ENCODE measurements at regions not wholly inside any gene's neighbourhood (a gene's known extent, or its start where the extent isn't known, plus 50 kb on each side); places are given as distances from the start of the nearest gene placed in this dataset.
"Not testable (repeated sequence)": the region's sequence is repeated elsewhere in the genome, so short reads cannot be mapped to it uniquely, and the experiment has no call there.

DNA sequence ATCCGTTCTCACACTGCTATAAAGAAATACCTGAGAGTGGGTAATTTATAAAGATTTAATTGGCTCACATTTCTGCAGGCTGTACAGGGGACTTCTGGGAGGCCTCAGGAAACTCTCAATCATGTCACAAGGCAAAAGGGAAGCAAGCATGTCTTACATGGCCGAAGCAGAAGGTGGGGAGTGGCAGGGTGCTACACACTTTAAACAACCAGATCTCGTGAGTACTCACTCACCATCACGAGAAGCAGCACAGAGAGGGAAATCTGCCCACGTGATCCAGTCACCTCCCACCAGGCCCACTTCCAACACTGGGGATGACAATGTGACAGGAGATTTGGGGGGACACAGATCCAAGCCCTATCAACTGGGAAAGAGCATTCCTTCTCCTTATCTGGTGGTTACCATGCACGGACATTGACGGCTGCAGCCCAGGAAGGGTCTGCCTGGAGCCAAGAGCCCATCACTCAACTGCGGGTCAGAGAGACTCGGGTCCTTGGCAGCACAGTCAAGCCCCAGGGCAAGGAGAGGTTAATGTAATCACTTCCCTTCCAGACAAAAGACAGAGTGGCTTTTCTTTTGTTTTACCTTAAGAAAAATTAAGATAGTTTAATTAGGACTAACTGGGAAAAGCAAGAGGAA, 112.3 kb upstream of the CST7 start:
- DNase-seq (ENCODE audit: low read depth, low spot score) = no peak

DNA sequence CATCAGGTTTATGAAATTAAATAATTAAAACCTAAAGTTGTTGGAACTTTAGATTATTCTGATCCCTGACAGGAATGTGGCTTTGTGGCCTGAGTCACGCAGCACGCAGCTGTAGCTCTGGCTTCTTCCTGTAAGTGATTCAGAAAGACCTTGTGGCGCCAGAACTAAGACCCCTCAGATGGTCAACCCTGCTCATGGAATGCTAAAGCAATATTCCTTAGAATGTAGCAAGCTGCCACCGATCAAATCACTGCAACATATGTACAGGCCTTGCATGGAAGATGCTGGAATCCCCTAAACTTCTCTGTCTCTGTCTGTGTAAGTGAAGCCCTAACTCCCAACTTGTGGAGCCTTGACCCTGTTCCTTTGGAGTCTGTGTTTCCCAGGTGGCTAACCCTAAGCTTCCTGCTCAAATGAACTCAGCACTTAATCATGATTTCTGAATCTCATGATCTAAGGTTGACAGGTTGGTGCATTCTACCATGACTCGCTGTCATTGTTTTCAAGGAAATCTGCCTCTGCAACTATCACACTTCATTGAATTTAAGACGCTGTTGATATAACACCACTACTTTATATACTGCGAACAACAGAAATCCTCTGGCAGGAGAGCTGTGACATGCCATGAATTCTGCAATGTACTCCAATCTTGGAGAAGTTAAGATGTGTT, 111.2 kb upstream of the CST7 start:
- peak; percentile 21 for DNase-seq (ENCODE audit: low read depth, low spot score)

DNA sequence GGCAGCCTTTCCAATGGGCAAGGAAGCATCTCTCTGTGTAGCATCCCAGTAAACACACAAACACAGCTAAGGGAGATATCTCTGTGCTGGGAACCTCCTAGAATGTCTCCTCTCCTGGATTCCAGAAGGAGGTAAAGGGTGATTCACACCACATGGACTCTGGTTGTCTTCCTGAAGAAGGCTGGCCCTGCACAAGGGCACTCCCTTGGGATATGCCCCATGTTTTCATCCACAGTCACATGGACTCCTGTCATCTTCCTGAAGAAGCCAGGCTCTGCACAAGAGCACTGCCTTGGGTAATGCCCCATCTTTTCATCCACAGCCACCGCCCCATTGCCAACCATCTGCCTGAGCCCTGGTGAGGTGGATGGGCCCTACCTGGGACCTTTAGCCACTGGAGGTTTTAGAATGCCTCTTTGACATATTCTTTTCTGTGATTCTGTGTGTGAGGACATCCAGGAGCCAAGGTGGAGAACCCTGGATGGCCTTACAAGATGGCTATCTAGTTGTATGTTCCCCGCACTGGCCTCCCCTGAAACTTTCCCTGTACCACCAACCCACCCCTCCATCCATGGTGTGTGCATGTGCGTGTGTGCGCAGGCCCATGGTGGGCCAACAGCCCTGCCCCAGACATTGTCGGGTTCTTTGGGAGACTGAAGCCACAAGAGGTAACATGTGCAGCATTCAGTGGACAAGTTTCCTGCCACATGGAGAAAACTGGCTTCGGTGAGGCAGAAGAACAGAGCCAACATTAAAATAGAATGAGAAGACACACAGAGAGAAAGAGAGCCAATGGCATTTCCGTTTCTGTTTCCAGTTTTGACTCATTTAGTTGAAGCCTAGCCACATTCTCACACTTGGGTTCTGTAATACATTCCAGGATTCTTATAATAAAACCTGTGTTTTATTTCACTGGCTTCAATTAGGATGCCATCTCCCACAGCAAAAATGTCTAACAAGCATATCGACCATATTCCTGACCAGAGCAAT, 110.2 kb upstream of the CST7 start:
- no peak for DNase-seq (ENCODE audit: low read depth, low spot score)

DNA sequence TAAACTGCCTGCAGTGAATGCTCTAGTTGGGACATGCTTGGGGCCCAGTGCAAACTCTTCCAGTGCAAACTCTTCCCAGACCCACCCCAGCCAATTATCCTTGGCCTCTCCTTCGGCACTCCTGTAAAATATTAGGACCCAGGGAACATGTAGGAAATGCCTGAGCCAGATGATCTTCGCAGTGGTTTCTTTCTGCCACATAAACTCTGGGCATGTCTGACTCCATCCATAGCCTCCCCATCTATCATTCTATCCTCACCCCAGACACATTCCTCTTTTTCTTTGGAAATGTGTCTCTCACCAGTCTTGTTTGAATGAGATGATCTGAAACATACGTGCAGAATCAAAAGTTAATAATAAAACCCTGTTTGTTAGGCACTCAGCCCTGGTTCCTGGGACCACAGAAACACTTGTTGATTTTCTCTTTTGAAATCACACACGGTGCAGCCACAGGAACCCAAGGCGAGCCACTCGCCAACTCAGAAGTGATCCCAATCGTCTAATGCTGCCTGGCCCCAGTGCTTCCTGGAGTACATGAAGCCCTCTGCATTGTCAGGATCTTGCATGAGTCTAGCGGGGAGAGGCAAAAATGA, 108.9 kb upstream of the CST7 start:
- DNase-seq (ENCODE audit: low read depth, low spot score) = no peak

DNA sequence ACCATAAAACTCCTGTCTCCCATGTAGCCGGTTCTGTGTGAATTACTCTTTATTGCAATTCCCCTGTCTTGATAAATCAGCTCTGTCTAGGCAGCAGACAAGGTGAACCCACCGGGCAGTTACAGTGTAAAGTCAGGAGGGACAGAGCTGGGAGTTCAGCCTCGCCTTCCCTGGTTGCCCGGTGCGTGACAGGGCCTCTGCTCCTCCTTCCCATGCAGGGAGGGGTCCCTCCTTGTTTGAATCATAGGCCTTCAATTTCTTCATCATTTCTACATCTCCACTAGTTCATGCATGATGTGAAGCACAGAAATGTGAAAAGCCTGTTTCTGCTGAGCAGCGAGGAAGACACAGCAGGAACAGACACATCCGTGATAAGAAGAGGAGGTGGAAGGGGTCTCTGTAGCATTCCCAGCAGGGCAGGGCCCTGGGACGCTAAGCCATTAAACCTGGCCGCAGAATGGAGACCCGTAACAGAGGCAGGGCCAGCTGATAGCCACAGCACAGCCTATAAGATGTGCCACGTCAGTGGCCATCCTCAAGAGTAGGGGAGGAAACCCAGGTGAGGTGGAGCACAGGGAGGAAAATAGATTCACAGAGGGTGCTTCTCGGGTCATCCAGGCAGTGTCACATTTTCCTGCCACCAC, 106.7 kb upstream of the CST7 start:
- no peak for DNase-seq (ENCODE audit: low read depth, low spot score)

DNA sequence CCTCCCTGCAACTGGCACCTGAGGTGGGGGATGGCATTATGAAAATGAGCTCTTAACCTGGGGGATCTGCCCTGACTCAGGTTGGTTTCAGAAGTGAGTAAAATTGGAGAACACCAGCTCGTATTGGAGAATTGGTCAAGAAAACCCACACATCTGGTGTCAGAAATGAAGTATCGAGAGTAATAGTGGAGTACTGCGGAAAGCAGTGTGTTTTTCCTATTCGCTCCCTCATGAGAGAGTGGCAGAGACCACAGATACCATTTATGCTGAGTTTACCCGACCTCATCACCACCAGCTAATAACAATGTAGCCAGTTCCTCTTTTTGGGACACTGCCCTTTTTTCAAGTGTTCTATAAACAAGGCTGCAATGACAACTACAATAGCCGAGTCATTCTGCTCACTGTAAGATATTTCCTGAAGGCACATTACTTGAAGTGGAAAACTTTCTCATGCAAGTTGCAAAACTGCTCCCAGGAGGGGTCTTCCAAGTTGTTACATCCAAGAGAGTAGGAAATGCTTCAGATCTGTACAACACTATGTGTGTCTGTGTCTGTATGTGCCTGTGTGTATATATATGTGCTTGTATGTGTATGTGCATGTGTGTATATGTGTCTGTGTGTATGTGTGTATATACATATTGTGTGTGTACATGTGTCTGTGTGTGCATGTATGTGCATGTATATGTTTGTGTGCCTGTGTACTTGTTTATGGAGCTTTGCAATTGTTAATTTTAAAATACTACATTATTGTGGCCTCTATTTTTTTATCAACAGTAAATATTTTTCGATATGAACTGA, 106.0 kb upstream of the CST7 start:
- no peak for DNase-seq (ENCODE audit: low read depth, low spot score)

DNA sequence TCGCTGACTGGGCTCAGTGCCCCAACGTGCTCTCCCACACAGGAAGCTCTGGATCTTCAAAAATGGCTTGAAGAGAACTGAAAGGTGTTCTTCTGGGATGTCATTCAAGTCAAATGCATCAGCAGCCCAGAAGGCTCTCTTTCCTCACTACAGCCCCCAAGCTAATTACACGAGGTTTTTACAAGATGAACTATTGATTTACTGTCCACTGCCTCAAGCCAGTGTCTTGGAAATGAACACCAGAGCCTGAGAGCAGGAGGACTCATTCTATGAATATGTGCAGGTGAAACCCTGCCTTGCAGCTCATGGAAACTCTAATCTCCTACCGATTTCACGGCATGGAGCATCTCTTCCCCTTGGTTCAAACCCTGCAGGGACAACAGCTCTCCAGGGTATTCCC, 98.9 kb upstream of the CST7 start:
- no peak for DNase-seq (ENCODE audit: low read depth, low spot score)

DNA sequence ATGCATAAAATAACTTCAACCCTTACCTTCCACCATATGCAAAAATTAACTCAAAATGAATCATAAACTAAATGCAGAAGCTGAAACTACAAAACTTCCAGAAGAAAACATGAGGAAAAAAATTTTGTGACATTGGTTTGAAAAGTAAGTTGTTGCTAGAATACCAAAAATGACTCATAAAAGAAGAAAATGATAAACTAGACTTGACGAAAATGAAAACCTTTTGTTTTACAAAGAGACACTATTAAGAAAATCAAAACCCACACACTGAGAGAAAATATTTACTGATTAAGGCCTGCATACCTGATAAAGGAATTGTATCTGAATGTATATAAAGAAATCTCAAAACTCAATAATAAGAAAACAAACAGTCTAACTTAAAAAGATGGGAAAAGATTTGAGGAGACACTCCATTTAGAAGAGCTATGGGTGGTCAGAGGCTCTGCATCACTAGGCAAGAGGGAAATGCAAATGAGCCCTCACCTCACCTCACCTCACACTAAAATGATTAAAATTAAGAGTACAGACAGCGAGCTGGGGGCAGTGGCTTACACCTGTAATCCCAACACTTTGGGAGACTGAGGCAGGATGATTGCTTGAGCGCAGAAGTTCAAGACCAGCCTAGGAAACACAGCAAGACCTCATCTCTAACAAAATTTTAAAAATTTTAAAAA, 97.6 kb upstream of the CST7 start:
- no peak for DNase-seq (ENCODE audit: low read depth, low spot score)

DNA sequence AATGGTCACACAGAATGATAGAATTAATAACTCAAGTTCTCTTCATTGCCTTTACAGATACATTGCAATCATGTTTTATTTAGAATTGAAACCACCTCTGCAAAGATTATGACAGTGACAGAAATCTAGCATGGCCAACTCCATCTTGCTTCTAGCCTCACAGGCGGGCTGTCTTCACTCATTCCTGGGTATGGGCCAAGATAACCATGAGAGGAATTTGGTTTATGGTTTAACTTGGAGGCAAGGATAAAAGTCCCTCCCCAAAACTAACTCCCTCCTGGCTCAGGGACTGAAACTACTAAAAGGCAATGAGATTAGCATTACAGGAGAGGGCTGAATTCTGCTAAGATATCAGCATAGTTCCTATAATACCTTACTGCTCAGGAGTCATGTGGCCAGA, 95.2 kb upstream of the CST7 start:
- no peak for DNase-seq (ENCODE audit: low read depth, low spot score)

DNA sequence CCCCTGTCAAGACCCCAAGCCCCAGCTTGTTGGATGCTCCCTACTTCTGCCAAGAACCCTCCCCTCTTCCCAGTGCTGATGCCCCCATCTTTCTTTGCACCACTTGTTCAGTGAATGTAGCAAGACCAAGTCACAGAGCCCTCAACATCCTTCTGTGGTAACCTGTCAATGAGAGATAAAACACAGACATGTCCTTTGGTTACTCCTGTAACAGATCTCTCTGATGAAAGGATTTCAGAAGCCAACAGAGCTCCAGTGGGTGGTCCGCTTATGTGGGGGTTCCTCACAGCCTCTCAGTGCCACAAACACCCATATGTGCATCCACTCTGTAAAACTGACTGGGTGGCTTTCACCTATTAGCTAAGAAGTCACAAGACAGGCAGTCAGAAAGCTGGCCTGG, 93.2 kb upstream of the CST7 start:
- no peak for DNase-seq (ENCODE audit: low read depth, low spot score)

DNA sequence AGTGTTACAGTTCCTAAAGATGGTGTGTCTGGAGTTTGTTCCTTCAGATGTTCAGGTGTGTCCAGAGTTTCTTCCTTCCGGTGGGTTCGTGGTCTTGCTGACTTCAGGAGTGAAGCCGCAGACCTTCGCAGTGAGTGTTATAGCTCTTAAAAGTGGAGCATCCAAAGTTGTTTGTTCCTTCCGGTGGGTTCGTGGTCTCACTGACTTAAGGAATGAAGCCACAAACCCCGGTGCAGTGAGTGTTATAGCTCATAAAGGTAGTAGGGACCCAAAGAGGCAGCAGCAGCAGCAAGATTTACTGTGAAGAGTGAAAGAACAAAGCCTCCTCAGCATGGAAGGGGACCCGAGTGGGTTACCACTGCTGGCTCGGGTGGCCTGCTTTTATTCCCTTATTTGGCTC, 90.6 kb upstream of the CST7 start:
- DNase-seq (ENCODE audit: low read depth, low spot score) = not testable (repeated sequence)

DNA sequence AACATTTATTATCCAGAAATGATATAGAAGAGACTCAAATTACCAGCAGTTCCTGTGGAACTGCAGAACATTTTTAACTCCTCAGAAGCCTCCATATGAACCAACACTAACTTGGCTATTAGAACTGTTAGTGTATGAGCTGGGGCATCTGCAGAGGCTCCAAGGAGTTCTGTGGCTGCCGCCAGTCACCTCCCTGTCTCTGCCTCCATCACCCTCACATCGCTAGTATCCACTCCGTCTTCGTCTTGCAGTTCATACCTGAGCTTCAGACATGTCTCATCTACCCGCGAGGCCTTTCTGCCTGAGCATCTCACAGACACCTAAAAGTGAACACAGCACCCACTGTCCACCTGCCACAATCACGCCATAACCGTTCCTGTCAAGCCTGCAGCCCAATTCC, 89.5 kb upstream of the CST7 start:
- no peak for DNase-seq (ENCODE audit: low read depth, low spot score)

DNA sequence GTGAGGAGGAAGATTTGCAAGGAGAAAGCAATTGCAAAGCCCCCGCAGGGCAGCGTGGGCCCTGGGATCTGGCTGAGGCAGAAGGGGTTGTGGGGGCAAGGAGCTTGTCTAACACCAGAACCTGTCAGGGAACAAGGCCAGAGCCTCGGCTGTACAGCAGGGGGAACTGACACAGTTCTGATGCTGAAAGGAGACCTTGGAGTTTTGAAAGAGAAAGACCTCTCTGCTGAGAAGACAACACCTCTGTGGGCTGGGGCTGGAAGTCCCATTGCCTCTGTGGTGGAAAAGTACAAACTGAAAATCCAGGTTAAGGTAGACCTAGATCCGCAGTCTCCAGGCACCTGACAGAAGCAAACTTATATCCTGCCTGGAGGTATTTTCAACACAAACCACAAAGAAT, 86.9 kb upstream of the CST7 start:
- no peak for DNase-seq (ENCODE audit: low read depth, low spot score)

DNA sequence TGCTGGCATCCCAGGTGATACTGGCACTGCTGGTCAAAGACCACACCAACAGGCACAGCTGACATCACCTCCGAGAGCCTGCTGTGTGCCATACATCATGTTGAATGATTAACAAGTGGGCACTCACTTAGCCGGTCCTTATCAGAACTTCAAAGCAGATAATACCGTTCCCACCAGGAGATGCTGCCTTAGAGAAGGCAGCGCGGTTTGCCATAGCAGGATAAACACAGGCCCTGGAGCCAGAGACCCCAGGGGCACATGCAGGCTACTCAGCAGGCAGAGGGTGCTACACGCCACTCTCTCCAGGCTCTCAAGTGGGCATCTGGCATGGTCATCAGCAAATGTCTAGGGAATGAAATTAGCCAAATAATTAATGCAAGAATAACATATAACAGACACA, 86.5 kb upstream of the CST7 start:
- DNase-seq (ENCODE audit: low read depth, low spot score) = no peak

DNA sequence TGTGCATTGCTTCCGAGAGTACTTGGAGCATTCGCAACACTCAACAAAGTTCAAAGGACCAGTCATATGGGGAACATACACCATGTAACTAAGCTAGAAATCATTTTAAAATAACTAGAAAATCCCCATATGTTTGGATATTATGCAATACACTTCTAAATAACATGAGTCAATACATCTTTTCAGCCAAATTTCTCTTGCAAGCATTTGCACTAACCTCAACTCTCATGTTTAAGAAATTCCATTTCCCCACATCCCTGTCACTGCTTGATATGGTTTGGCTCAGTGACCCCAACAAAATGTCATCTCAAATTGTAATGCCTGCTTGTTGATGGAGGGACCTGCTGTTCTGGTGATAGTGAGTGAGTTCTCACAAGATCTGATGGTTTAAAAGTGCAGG, 85.7 kb upstream of the CST7 start:
- DNase-seq (ENCODE audit: low read depth, low spot score) = no peak

DNA sequence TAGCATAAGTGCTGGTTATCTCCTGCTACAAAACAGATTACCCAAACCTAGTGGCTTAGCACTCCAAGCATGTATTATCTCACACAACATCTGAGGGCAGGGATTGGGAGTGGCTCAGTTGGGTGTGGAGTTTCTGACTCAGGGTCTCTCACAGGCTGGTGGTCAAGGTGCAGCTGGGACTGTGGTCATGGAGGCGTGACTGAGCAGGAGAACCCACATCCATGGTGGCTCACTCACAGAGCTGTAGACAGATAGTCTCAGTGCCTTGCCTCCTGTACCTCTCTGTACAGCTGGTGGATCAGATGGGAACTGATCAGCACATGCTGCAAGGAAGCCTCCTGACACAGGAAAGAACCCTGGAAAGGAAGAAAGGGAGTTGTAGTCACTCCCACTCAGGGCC, 83.1 kb upstream of the CST7 start:
- DNase-seq (ENCODE audit: low read depth, low spot score) = no peak

DNA sequence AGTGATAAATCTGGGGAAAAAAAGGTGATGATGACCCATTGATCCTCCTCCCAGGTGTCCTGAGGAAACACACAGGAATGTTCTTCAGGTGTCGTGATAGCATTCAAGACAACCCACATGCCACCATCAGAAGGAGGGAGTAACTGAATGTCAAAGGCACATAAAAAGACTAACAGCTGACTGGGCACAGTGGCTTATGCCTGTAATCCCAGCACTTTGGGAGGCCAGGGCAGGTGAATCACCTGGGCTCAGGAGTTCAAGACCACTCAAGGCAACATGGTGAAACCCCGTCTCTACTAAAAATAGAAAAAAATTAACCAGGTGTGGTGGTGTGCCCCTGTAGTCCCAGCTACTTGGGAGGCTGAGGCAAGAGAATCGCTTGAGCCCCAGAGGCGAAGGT, 82.3 kb upstream of the CST7 start:
- no peak for DNase-seq (ENCODE audit: low read depth, low spot score)

DNA sequence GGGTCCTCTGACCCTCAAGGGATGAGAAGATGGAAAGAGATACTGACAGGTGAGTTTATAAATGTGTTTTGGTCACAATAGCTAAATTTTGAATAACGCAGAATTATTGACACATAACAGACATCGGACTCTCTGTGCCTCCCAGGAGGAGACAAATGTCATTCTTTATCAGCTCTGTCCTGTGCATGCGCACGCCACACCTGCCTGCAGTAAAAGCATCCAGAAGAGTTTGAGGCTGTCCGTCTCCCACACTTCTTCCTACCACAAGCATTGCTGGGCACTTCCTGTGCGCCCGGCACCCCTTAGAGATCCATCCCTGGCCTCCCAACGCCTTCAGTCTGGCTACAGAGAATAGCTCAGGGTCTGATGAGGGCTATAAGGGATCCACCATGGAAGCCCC, 81.5 kb upstream of the CST7 start:
- DNase-seq (ENCODE audit: low read depth, low spot score) = no peak

DNA sequence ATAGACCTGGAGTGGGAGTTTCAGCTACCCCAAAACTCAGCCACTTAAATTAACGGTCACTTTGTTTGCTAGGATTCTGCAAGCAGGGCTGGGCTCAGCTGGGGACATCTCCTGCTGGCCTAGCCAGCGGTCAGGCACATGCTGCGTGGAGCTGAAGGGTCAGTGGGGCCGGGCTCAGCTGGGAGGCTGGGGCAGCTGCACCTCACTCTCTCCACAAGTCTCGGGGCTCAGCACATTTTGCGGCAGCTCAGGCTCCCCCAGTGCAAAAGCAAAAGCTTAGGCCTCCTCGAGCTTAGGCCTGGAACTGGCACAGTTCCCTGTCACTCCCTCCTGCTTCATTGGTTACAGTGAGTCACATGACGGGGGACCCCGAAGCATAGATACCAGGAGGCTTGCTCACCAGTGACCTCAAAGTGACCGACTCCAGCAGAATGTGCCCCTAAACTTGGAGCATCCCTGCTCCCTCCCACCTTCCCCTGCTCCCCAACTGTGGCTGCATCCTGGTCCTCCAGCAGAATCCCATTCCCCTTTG, 80.6 kb upstream of the CST7 start:
- no peak for DNase-seq (ENCODE audit: low read depth, low spot score)

DNA sequence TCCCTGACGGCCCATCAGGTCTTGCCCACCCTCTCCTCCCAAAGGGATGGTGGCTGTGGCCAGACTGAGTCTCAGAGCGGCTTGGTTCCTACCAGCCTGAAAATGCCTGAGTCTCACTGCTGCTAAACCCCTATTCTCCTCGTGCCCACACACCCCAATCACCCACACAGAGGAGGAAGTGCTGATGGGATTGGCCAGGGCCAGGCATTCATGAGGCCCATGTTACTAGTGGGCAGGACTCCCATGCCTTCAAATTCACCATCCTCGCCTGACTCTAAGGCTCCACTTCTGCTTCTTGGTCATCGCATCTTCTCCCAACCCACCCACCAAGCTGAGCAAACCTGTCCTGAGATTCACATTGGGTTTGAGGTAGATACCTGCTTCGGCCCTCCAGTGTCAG, 80.1 kb upstream of the CST7 start:
- DNase-seq (ENCODE audit: low read depth, low spot score) = no peak

Data from astrocyte of the hippocampus (primary cell).